WTC11 (cell line): ENCODE measurements at regions not wholly inside any gene's neighbourhood (a gene's known extent, or its start where the extent isn't known, plus 50 kb on each side); places are given as distances from the start of the nearest gene placed in this dataset.

Experiments used
- ATAC-seq: fragments of 200-7000 bp; cut with Tn5 transposase; 2 replicates; pipeline ENCODE4 v1.10.0; 2021; ENCODE audit warnings: mild to moderate bottlenecking, moderate library complexity
- CTCF ChIA-PET: fragments of 300-600 bp; sonication (Branson Sonifier 250); formaldehyde crosslinking; loops from one replicate; lab custom pipeline; 2021; ENCODE audit warnings: antibody characterized with exemption; lab: Charles Lee
- POLR2A ChIA-PET: fragments of 350-600 bp; sonication (Branson Sonifier 250); formaldehyde crosslinking; loops from one replicate; lab custom pipeline; 2021; ENCODE audit warnings: antibody characterized with exemption; lab: Charles Lee
- DNase-seq: peaks from one replicate; pipeline ENCODE4 v3.0.0; 2021; ENCODE audit warnings: low spot score
- H3K27ac Mint-ChIP-seq: 2 replicates; pipeline ENCODE4 v1.8.0; 2021; ENCODE audit warnings: mixed read lengths
- H3K27me3 Mint-ChIP-seq: 2 replicates; pipeline ENCODE4 v1.8.0; 2021; ENCODE audit warnings: low read depth, mild to moderate bottlenecking, moderate library complexity, mixed read lengths
- H3K36me3 Mint-ChIP-seq: 2 replicates; pipeline ENCODE4 v1.8.0; 2021; ENCODE audit warnings: mixed read lengths
- H3K4me1 Mint-ChIP-seq: 2 replicates; pipeline ENCODE4 v1.8.0; 2022; ENCODE audit warnings: mixed read lengths
- H3K4me3 Mint-ChIP-seq: 2 replicates; pipeline ENCODE4 v1.8.0; 2021; ENCODE audit warnings: mild to moderate bottlenecking, moderate library complexity, mixed read lengths
- H3K9me3 Mint-ChIP-seq: 2 replicates; pipeline ENCODE4 v1.8.0; 2021; ENCODE audit warnings: mixed read lengths
- CREM ChIP-seq: sonication (generic); formaldehyde crosslinking; IDR thresholded peaks from 2 replicates; pipeline ENCODE4 v1.8.1; 2022; ENCODE audit warnings: mild to moderate bottlenecking, missing genetic modification reagents, moderate library complexity
- CTCF ChIP-seq: fragments of 200-600 bp; IDR thresholded peaks from 2 replicates; pipeline ENCODE4 v1.8.0; 2022; ENCODE audit warnings: antibody characterized with exemption
- ELF4 ChIP-seq: sonication (generic); formaldehyde crosslinking; IDR thresholded peaks from 2 replicates; pipeline ENCODE4 v1.8.1; 2022; ENCODE audit warnings: low read depth, mild to moderate bottlenecking, moderate library complexity, missing genetic modification reagents
- EMX1 ChIP-seq: fragments of 250-450 bp; sonication (Bioruptor Pico); IDR thresholded peaks from 2 replicates; pipeline ENCODE4 v1.8.0; 2021; ENCODE audit warnings: mild to moderate bottlenecking
- FOXJ3 ChIP-seq: sonication (generic); formaldehyde crosslinking; IDR thresholded peaks from 2 replicates; pipeline ENCODE4 v1.9.0; 2021; ENCODE audit warnings: missing genetic modification reagents, mild to moderate bottlenecking, borderline replicate concordance
- GRHL2 ChIP-seq: fragments of 250-450 bp; sonication (Bioruptor Pico); IDR thresholded peaks from 2 replicates; pipeline ENCODE4 v1.8.0; 2022; ENCODE audit warnings: mild to moderate bottlenecking, moderate library complexity; ENCODE audit not compliant: insufficient replicate concordance, severe bottlenecking
- IRF1 ChIP-seq: sonication (generic); formaldehyde crosslinking; IDR thresholded peaks from 2 replicates; pipeline ENCODE4 v1.8.0; 2023; ENCODE audit warnings: missing genetic modification reagents
- JUN ChIP-seq: sonication (generic); formaldehyde crosslinking; IDR thresholded peaks from 2 replicates; pipeline ENCODE4 v1.8.0; 2023; ENCODE audit warnings: mild to moderate bottlenecking, missing genetic modification reagents
- KAT7 ChIP-seq: sonication (generic); formaldehyde crosslinking; IDR thresholded peaks from 2 replicates; pipeline ENCODE4 v1.8.1; 2023; ENCODE audit warnings: missing genetic modification reagents, mild to moderate bottlenecking, borderline replicate concordance
- MAX ChIP-seq: sonication (generic); formaldehyde crosslinking; IDR thresholded peaks from 2 replicates; pipeline ENCODE4 v1.8.0; 2022; ENCODE audit warnings: mild to moderate bottlenecking, missing genetic modification reagents
- TEAD4 ChIP-seq: sonication (generic); formaldehyde crosslinking; IDR thresholded peaks from 2 replicates; pipeline ENCODE4 v1.8.0; 2022; ENCODE audit warnings: mild to moderate bottlenecking, missing genetic modification reagents
- ZNF121 ChIP-seq: sonication (generic); formaldehyde crosslinking; IDR thresholded peaks from 2 replicates; pipeline ENCODE4 v1.8.0; 2023; ENCODE audit warnings: missing genetic modification reagents
- ZNF425 ChIP-seq: fragments of 250-450 bp; sonication (Bioruptor Pico); conservative IDR thresholded peaks from 2 replicates; pipeline ENCODE4 v1.9.0; 2021; ENCODE audit warnings: mild to moderate bottlenecking
- TF ChIP-seq, protein P1 (sequence below): sonication (generic); formaldehyde crosslinking; IDR thresholded peaks from 2 replicates; pipeline ENCODE4 v1.8.0; 2022; ENCODE audit warnings: mild to moderate bottlenecking, missing genetic modification reagents
- TF ChIP-seq, protein P2 (sequence below): sonication (generic); formaldehyde crosslinking; IDR thresholded peaks from 2 replicates; pipeline ENCODE4 v1.8.1; 2022; ENCODE audit warnings: missing genetic modification reagents, borderline replicate concordance
- TF ChIP-seq, protein P3 (sequence below): sonication (generic); formaldehyde crosslinking; IDR thresholded peaks from 2 replicates; pipeline ENCODE4 v1.8.0; 2023; ENCODE audit warnings: missing genetic modification reagents, mild to moderate bottlenecking, borderline replicate concordance
- TF ChIP-seq, protein P4 (sequence below): fragments of 250-450 bp; sonication (Bioruptor Pico); IDR thresholded peaks from 2 replicates; pipeline ENCODE4 v1.9.0; 2021; ENCODE audit warnings: mild to moderate bottlenecking

- CTCF ChIA-PET = interaction anchor here (1.5 to 1.6 kb wide), 3 partner anchors 10 to 24 kb away, joined by 5 to 6 read pairs (median 5); no protein-coding TSS in a partner anchor
- no peaks in the 10 kb centered on the region for H3K36me3 Mint-ChIP-seq
- no peak overlapping the region for H3K4me3 Mint-ChIP-seq
- H3K27me3 Mint-ChIP-seq = peaks cover 24% of the 10 kb centered on the region
- ATAC-seq (peak; percentile 74), DNase-seq (no peak)
- no peaks in the 10 kb centered on the region for H3K4me1 Mint-ChIP-seq
- no peaks in the 10 kb centered on the region for H3K9me3 Mint-ChIP-seq
- H3K27ac Mint-ChIP-seq = no peak overlapping the region
- TF ChIP-seq CREM (CRISPR knock-in tag) = no peak
- TF ChIP-seq KAT7 (CRISPR knock-in tag) = no peak
- TF ChIP-seq IRF1 = no peak
- TF ChIP-seq, protein P1, sequence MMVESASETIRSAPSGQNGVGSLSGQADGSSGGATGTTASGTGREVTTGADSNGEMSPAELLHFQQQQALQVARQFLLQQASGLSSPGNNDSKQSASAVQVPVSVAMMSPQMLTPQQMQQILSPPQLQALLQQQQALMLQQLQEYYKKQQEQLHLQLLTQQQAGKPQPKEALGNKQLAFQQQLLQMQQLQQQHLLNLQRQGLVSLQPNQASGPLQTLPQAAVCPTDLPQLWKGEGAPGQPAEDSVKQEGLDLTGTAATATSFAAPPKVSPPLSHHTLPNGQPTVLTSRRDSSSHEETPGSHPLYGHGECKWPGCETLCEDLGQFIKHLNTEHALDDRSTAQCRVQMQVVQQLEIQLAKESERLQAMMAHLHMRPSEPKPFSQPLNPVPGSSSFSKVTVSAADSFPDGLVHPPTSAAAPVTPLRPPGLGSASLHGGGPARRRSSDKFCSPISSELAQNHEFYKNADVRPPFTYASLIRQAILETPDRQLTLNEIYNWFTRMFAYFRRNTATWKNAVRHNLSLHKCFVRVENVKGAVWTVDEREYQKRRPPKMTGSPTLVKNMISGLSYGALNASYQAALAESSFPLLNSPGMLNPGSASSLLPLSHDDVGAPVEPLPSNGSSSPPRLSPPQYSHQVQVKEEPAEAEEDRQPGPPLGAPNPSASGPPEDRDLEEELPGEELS = no peak
- TF ChIP-seq CTCF = no peak
- TF ChIP-seq, protein P2, sequence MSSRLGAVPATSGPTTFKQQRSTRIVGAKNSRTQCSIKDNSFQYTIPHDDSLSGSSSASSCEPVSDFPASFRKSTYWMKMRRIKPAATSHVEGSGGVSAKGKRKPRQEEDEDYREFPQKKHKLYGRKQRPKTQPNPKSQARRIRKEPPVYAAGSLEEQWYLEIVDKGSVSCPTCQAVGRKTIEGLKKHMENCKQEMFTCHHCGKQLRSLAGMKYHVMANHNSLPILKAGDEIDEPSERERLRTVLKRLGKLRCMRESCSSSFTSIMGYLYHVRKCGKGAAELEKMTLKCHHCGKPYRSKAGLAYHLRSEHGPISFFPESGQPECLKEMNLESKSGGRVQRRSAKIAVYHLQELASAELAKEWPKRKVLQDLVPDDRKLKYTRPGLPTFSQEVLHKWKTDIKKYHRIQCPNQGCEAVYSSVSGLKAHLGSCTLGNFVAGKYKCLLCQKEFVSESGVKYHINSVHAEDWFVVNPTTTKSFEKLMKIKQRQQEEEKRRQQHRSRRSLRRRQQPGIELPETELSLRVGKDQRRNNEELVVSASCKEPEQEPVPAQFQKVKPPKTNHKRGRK (CRISPR knock-in tag) = no peak
- POLR2A ChIA-PET = interaction anchor here (0.7 kb wide), 1 partner anchor 10 kb away, joined by 3 read pairs; no protein-coding TSS in a partner anchor
Observed at GRCh38 chr7:32140210-32140939, 70.2 kb upstream of the PDE1C start.

- Mint-ChIP-seq H3K9me3 (peaks cover 21% of the 10 kb centered on the region), H3K4me3 (no peak overlapping the region), H3K36me3 (no peaks in the 10 kb centered on the region), H3K27me3 (peaks cover 14% of the 10 kb centered on the region), H3K27ac (no peak overlapping the region), H3K4me1 (no peaks in the 10 kb centered on the region)
- ATAC-seq = no peak
- TF ChIP-seq MAX (no peak), ZNF425 (CRISPR knock-in tag) (no peak), JUN (CRISPR knock-in tag) (no peak), EMX1 (CRISPR knock-in tag) (no peak), GRHL2 (no peak), ZNF121 (CRISPR knock-in tag) (no peak), ELF4 (CRISPR knock-in tag) (no peak), FOXJ3 (CRISPR knock-in tag) (no peak), TEAD4 (no peak)
- TF ChIP-seq, protein P3, sequence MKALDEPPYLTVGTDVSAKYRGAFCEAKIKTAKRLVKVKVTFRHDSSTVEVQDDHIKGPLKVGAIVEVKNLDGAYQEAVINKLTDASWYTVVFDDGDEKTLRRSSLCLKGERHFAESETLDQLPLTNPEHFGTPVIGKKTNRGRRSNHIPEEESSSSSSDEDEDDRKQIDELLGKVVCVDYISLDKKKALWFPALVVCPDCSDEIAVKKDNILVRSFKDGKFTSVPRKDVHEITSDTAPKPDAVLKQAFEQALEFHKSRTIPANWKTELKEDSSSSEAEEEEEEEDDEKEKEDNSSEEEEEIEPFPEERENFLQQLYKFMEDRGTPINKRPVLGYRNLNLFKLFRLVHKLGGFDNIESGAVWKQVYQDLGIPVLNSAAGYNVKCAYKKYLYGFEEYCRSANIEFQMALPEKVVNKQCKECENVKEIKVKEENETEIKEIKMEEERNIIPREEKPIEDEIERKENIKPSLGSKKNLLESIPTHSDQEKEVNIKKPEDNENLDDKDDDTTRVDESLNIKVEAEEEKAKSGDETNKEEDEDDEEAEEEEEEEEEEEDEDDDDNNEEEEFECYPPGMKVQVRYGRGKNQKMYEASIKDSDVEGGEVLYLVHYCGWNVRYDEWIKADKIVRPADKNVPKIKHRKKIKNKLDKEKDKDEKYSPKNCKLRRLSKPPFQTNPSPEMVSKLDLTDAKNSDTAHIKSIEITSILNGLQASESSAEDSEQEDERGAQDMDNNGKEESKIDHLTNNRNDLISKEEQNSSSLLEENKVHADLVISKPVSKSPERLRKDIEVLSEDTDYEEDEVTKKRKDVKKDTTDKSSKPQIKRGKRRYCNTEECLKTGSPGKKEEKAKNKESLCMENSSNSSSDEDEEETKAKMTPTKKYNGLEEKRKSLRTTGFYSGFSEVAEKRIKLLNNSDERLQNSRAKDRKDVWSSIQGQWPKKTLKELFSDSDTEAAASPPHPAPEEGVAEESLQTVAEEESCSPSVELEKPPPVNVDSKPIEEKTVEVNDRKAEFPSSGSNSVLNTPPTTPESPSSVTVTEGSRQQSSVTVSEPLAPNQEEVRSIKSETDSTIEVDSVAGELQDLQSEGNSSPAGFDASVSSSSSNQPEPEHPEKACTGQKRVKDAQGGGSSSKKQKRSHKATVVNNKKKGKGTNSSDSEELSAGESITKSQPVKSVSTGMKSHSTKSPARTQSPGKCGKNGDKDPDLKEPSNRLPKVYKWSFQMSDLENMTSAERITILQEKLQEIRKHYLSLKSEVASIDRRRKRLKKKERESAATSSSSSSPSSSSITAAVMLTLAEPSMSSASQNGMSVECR (CRISPR knock-in tag) = no peak
- TF ChIP-seq, protein P4, sequence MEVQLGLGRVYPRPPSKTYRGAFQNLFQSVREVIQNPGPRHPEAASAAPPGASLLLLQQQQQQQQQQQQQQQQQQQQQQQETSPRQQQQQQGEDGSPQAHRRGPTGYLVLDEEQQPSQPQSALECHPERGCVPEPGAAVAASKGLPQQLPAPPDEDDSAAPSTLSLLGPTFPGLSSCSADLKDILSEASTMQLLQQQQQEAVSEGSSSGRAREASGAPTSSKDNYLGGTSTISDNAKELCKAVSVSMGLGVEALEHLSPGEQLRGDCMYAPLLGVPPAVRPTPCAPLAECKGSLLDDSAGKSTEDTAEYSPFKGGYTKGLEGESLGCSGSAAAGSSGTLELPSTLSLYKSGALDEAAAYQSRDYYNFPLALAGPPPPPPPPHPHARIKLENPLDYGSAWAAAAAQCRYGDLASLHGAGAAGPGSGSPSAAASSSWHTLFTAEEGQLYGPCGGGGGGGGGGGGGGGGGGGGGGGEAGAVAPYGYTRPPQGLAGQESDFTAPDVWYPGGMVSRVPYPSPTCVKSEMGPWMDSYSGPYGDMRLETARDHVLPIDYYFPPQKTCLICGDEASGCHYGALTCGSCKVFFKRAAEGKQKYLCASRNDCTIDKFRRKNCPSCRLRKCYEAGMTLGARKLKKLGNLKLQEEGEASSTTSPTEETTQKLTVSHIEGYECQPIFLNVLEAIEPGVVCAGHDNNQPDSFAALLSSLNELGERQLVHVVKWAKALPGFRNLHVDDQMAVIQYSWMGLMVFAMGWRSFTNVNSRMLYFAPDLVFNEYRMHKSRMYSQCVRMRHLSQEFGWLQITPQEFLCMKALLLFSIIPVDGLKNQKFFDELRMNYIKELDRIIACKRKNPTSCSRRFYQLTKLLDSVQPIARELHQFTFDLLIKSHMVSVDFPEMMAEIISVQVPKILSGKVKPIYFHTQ (CRISPR knock-in tag) = no peak
- CTCF ChIA-PET = no interaction called here
- DNase-seq = no peak
- POLR2A ChIA-PET = no interaction called here
Observed at GRCh38 chr7:32137059-32137458, 66.9 kb upstream of the PDE1C start.
